SK-N-SH (cell line): ENCODE measurements at regions not wholly inside any gene's neighbourhood (a gene's known extent, or its start where the extent isn't known, plus 50 kb on each side); places are given as distances from the start of the nearest gene placed in this dataset.

Experiments
- GABPA ChIP-seq: IDR thresholded peaks from 2 replicates; pipeline ENCODE4 v1.4.0; 2012; ENCODE audit warnings: low read depth, mild to moderate bottlenecking
- POLR2AphosphoS5 ChIP-seq: IDR thresholded peaks from 2 replicates; pipeline ENCODE4 v1.6.1; 2012; ENCODE audit warnings: low read depth, low read length
- RFX5 ChIP-seq: IDR thresholded peaks from 2 replicates; pipeline ENCODE4 v1.6.1; 2012; ENCODE audit warnings: mild to moderate bottlenecking, improper control_type of control experiment, low read length
- TF ChIP-seq, protein P1 (sequence below): fragments of 200-600 bp; sonication (generic); IDR thresholded peaks from 2 replicates; pipeline ENCODE4 v1.6.1; 2017; ENCODE audit warnings: antibody characterized with exemption, mild to moderate bottlenecking, moderate library complexity
- TF ChIP-seq, protein P2 (sequence below): IDR thresholded peaks from 2 replicates; pipeline ENCODE4 v1.4.0; 2012; ENCODE audit warnings: low read depth

DNA sequence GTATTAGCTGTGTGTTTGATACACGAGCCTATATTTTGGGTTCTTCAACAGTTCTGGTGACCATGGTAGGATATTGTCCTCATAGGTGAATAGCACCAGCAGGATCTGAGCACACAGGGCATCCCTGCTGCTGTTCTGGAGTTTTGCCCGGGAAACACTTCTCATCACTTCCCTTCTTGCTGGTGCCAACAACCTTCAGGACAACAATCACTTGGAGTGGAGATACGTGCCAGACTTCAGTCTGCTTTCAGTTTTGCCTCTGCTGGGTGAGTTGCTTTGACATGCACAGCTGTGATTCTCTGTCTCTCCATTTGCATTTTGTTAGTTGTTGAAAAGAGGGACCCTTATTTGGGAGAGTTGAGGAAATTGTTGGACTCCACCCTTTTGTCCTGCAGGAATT is 1347.2 kb upstream of the DDX18 start:
- TF ChIP-seq GABPA (no peak), POLR2AphosphoS5 (no peak), RFX5 (no peak)
- TF ChIP-seq, protein P1, sequence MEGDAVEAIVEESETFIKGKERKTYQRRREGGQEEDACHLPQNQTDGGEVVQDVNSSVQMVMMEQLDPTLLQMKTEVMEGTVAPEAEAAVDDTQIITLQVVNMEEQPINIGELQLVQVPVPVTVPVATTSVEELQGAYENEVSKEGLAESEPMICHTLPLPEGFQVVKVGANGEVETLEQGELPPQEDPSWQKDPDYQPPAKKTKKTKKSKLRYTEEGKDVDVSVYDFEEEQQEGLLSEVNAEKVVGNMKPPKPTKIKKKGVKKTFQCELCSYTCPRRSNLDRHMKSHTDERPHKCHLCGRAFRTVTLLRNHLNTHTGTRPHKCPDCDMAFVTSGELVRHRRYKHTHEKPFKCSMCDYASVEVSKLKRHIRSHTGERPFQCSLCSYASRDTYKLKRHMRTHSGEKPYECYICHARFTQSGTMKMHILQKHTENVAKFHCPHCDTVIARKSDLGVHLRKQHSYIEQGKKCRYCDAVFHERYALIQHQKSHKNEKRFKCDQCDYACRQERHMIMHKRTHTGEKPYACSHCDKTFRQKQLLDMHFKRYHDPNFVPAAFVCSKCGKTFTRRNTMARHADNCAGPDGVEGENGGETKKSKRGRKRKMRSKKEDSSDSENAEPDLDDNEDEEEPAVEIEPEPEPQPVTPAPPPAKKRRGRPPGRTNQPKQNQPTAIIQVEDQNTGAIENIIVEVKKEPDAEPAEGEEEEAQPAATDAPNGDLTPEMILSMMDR: no peak
- TF ChIP-seq, protein P2, sequence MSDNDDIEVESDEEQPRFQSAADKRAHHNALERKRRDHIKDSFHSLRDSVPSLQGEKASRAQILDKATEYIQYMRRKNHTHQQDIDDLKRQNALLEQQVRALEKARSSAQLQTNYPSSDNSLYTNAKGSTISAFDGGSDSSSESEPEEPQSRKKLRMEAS: no peak
